ENCODE measurements at regions not wholly inside any gene's neighbourhood (a gene's known extent, or its start where the extent isn't known, plus 50 kb on each side); places are given as distances from the start of the nearest gene placed in this dataset.

- 67% methylated on average over 1 of the region's 5 CpGs for WGBS (ENCODE audit: insufficient coverage)
Measured at GRCh38 chr12:127690161-127690560, 576.8 kb upstream of the TMEM132C start.

GRCh38 chr12:127696963-127697362, 570.0 kb upstream of the TMEM132C start:
- Histone ChIP-seq H3K9ac (ENCODE audit: low read length) (no peak overlapping the region), H3K4me2 (replicated peaks; ENCODE audit: low read depth, low read length, poor library complexity, severe bottlenecking) (no peak overlapping the region), H3K4me3 (ENCODE audit: control extremely low read depth in 1 of 5, extremely low read depth in 1 of 5, insufficient read depth in 1 of 5, low read depth in 2 of 5, low read length in 4 of 5) (no peak overlapping the region), H3K27me3 (replicated peaks in 1 of 4; ENCODE audit: control extremely low read depth in 1 of 4, control insufficient read depth in 3 of 4, insufficient read depth in 4 of 4, low read length in 3 of 4) (no peaks in the 10 kb centered on the region), H2AFZ (ENCODE audit: insufficient read depth, low read depth, low read length, poor library complexity, severe bottlenecking) (no peak overlapping the region), H3K79me2 (ENCODE audit: control insufficient read depth, insufficient read depth, low read length) (no peaks in the 10 kb centered on the region), H3K9me3 (ENCODE audit: control extremely low read depth in 1 of 3, control insufficient read depth in 2 of 3, insufficient read depth in 1 of 3, low read length in 2 of 3) (peaks cover 0 to 4% (median 0%) of the 10 kb centered on the region in 3 donors), H4K20me1 (ENCODE audit: control insufficient read depth, insufficient read depth, low read length, poor library complexity, severe bottlenecking) (no peaks in the 10 kb centered on the region), H3K36me3 (replicated peaks in 1 of 2; ENCODE audit: control extremely low read depth in 1 of 2, control insufficient read depth in 1 of 2, extremely low read depth in 1 of 2, insufficient read depth in 2 of 2, low read length in 1 of 2) (no peaks in the 10 kb centered on the region), H3K4me1 (ENCODE audit: control insufficient read depth in 2 of 2, insufficient read depth in 2 of 2, low read length in 2 of 2) (no peaks in the 10 kb centered on the region), H3K27ac (ENCODE audit: low read length in 2 of 2) (no peak overlapping the region)
- intact Hi-C loops (cut with micrococcal nuclease): no loop called here
- DNase-seq (no peak), ATAC-seq (ENCODE audit: low read depth) (no peak)
- TF ChIP-seq CTCF (IDR thresholded peaks at IDR 0.05): no peak
- TF ChIP-seq EZH2 (IDR thresholded peaks at IDR 0.05; ENCODE audit: borderline replicate concordance, insufficient read depth, low read depth, low read length, poor library complexity, severe bottlenecking): no peak
- Mint-ChIP-seq H3K27ac (no peak overlapping the region), H3K4me3 (no peak overlapping the region), H3K4me1 (no peaks in the 10 kb centered on the region), H3K27me3 (no peaks in the 10 kb centered on the region), H3K9me3 (ENCODE audit: insufficient read depth) (peaks cover 3% of the 10 kb centered on the region)
- ChIA-PET POLR2A (no interaction called here), CTCF (no interaction called here)

More at GRCh38 chr12:127690161-127690560, 576.8 kb upstream of the TMEM132C start:
- H3K27me3 Mint-ChIP-seq: no peaks in the 10 kb centered on the region
- intact Hi-C loops (cut with micrococcal nuclease): no loop called here
- ChIA-PET CTCF (interaction anchor here (1.1 kb wide), 1 partner anchor 13 kb away, joined by 3 read pairs; no protein-coding TSS in a partner anchor), POLR2A (no interaction called here)
- TF ChIP-seq EZH2 (IDR thresholded peaks at IDR 0.05; ENCODE audit: borderline replicate concordance, insufficient read depth, low read depth, low read length, poor library complexity, severe bottlenecking): no peak
- DNase-seq (no peak), ATAC-seq (ENCODE audit: low read depth) (no peak)
- no peak overlapping the region for H3K27ac Mint-ChIP-seq
- no peaks in the 10 kb centered on the region for H3K4me1 ChIP-seq (ENCODE audit: control insufficient read depth in 2 of 2, insufficient read depth in 2 of 2, low read length in 2 of 2)
- no peak overlapping the region for H3K27ac ChIP-seq (ENCODE audit: low read length in 2 of 2)
- H4K20me1 ChIP-seq (ENCODE audit: control insufficient read depth, insufficient read depth, low read length, poor library complexity, severe bottlenecking): no peaks in the 10 kb centered on the region
- H3K9me3 Mint-ChIP-seq (ENCODE audit: insufficient read depth): peaks cover 2% of the 10 kb centered on the region
- no peaks in the 10 kb centered on the region for H3K79me2 ChIP-seq (ENCODE audit: control insufficient read depth, insufficient read depth, low read length)
- H3K36me3 ChIP-seq (replicated peaks in 1 of 2; ENCODE audit: control extremely low read depth in 1 of 2, control insufficient read depth in 1 of 2, extremely low read depth in 1 of 2, insufficient read depth in 2 of 2, low read length in 1 of 2): no peaks in the 10 kb centered on the region
- H3K4me2 ChIP-seq (replicated peaks; ENCODE audit: low read depth, low read length, poor library complexity, severe bottlenecking): no peak overlapping the region
- H3K9me3 ChIP-seq (ENCODE audit: control extremely low read depth in 1 of 3, control insufficient read depth in 2 of 3, insufficient read depth in 1 of 3, low read length in 2 of 3): no peaks in the 10 kb centered on the region
- no peaks in the 10 kb centered on the region for H3K4me1 Mint-ChIP-seq
- no peak overlapping the region for H3K9ac ChIP-seq (ENCODE audit: low read length)
- H3K27me3 ChIP-seq (replicated peaks in 1 of 4; ENCODE audit: control extremely low read depth in 1 of 4, control insufficient read depth in 3 of 4, insufficient read depth in 4 of 4, low read length in 3 of 4): no peaks in the 10 kb centered on the region
- no peak overlapping the region for H3K4me3 Mint-ChIP-seq
- H3K4me3 ChIP-seq (ENCODE audit: control extremely low read depth in 1 of 5, extremely low read depth in 1 of 5, insufficient read depth in 1 of 5, low read depth in 2 of 5, low read length in 4 of 5): no peak overlapping the region
- H2AFZ ChIP-seq (ENCODE audit: insufficient read depth, low read depth, low read length, poor library complexity, severe bottlenecking): no peak overlapping the region

Measured in B cell (primary cell).